DND-41 (cell line): ENCODE measurements at regions not wholly inside any gene's neighbourhood (a gene's known extent, or its start where the extent isn't known, plus 50 kb on each side); places are given as distances from the start of the nearest gene placed in this dataset.
"Not testable (repeated sequence)": the region's sequence is repeated elsewhere in the genome, so short reads cannot be mapped to it uniquely, and the experiment has no call there.

Experiments used
- EZH2 ChIP-seq: IDR thresholded peaks from 3 replicates; pipeline ENCODE4 v1.6.1; 2012; ENCODE audit warnings: borderline replicate concordance, low read depth, mild to moderate bottlenecking, moderate library complexity, low read length, inconsistent platforms; ENCODE audit not compliant: severe bottlenecking
- TF ChIP-seq, protein P1 (sequence below): IDR thresholded peaks from 2 replicates; pipeline ENCODE4 v1.5.1; 2012; ENCODE audit warnings: borderline replicate concordance, low read length, moderate library complexity, mild to moderate bottlenecking; ENCODE audit not compliant: poor library complexity, severe bottlenecking; ENCODE audit errors: extremely low read depth

DNA sequence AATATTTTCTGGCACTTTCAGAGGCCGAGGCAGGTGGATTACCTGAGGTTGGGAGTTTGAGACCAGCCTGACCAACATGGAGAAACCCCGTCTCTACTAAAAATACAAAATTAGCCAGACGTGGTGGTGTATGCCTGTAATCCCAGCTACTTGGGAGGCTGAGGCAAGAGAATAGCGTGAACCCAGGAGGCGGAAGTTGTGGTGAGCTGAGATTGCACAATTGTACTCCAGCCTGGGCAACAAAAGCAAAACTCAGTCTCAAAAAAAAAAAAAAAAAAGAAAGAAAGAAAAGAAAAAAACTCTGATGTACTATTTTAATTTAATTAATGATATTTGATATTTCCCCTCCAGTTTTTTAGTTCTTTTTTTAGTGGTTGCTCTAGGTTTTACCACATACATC is 588.1 kb upstream of the GHITM start:
- TF ChIP-seq, protein P1, sequence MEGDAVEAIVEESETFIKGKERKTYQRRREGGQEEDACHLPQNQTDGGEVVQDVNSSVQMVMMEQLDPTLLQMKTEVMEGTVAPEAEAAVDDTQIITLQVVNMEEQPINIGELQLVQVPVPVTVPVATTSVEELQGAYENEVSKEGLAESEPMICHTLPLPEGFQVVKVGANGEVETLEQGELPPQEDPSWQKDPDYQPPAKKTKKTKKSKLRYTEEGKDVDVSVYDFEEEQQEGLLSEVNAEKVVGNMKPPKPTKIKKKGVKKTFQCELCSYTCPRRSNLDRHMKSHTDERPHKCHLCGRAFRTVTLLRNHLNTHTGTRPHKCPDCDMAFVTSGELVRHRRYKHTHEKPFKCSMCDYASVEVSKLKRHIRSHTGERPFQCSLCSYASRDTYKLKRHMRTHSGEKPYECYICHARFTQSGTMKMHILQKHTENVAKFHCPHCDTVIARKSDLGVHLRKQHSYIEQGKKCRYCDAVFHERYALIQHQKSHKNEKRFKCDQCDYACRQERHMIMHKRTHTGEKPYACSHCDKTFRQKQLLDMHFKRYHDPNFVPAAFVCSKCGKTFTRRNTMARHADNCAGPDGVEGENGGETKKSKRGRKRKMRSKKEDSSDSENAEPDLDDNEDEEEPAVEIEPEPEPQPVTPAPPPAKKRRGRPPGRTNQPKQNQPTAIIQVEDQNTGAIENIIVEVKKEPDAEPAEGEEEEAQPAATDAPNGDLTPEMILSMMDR: not testable (repeated sequence)
- not testable (repeated sequence) for TF ChIP-seq EZH2
